Activated CD4-positive, alpha-beta T cell treated with anti-CD3 and anti-CD28 coated beads, Interleukin-2, Interleukin-4, amounts not matched to agents 100 ng/mL and 50 ng/mL, durations not matched to agents 16 hours and 8 hours (primary cell): ENCODE measurements at regions not wholly inside any gene's neighbourhood (a gene's known extent, or its start where the extent isn't known, plus 50 kb on each side); places are given as distances from the start of the nearest gene placed in this dataset.

Experiments
- DNase-seq: peaks from one replicate; pipeline ENCODE4 v3.0.0-alpha.2; 2020; ENCODE audit warnings: low spot score

DNA sequence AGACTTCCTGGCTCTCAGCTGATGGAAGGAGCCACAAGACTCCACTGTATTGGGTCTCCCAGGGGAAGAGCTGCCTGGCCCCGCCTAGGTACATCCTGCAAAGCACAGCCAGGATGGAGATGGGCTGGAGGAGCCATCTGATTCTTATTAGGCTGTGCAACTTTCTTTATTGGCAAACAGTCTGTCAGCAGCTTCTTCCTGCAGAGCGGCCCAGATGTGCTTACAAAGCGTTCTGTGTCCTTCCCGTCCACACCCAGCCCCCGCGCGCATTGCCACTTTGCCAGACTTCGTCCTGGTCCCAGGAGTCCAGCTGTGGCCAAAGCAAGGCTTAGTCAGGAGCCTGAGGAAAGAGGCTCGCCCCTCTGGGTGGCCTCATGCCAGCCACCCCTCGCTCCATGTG, 409.3 kb downstream of the ZNF536 start:
- no peak for DNase-seq

DNA sequence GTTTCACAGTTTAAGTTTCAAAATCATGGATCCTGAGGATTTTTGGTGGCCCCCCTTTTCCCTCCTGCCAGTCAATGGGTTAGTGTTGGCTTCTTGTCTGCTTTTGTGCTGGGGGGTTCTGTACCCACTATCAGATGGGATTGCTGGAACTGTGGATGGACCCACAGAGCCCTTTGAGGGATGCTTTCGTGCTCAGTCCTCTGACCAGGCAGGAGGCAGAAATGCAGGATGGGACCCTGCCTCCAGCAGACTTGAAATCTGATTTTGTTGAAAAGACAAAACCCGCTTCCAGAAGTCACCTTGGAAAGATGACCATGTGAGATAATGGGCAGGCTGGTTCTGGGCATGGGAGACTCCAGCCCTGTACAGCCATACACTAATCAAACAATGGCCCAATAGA, 408.9 kb downstream of the ZNF536 start:
- no peak for DNase-seq

- DNase-seq = no peak
Observed at GRCh38 chr19:30780456-30780855, 408.3 kb downstream of the ZNF536 start.

DNA sequence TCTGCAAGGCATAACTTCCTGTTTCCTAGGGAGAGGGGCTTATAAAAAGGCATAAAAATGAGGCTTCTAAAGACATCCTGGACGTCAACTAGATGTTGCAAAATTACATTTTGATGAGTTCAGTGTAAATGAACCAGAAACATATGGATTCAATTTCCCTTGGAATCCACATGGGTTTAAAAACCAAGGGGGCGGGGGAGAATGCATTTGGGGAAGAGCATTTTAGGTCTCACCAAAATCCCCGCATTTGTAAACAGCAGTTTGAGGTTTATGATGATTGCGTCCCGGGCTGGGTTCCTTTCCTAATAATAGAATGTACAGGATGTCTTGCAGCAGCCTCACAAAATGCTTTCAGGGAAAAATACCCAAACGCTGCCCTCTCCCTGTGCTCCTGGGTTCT, 407.8 kb downstream of the ZNF536 start:
- no peak for DNase-seq

DNA sequence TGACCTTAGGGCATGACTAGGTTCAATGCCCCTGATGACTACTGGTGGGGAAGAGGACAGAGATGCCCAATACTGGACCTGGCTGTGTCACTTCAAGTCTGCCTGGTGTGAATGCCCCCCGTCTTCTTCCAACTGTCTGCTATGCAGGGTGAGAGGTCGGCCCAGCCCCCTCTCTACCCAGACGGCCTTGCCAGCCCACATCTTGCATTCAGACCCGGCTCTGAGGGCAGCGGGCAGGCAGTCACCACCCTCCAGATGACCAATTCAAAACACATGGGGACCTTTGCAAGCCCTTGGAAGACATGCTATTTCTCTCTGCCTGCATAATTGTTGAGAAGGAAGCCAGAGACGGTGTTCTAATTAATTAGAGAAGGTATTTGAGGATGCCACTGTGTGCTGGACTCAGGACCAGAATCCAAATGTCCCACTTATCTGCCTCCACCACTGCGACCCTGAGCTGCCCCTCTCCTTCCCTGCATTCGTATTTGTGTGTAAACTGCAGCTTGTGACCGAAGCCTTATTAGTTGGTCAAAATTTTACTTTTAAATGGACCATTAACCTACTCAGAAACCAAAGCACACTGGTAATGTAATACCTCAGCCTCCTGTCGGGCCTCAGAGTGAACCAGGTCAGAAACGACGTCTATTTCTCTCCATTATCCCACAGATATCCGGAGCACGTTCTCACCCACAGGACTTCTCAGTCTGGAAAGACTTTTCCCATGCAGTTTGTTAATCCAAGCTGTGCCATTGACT, 407.0 kb downstream of the ZNF536 start:
- no peak for DNase-seq

- DNase-seq = no peak
Observed at GRCh38 chr19:30778061-30778460, 405.9 kb downstream of the ZNF536 start.

DNA sequence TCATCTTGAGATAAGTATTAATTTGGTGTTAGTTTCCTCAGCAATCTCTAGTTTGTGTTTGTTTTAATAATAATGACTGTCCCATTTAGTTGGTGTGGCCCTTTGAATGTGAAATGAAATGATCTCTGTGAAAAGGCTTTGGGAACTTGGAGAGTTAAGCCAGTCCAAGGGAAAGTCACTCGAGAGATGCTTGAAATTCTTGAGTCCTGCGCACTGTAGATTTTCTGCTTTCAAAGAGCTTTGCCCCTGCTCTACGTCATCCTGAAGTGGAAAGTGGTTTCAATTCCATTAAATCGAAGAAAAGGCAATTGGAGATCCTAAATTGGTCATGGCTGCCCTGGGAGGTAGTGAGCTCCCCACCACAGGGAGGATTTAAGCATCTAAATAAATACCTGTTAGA, 403.8 kb downstream of the ZNF536 start:
- no peak for DNase-seq

- DNase-seq = no peak
Observed at GRCh38 chr19:30774252-30774766, 402.1 kb downstream of the ZNF536 start.

GRCh38 chr19:30762651-30763050, 390.5 kb downstream of the ZNF536 start:
- no peak for DNase-seq

DNA sequence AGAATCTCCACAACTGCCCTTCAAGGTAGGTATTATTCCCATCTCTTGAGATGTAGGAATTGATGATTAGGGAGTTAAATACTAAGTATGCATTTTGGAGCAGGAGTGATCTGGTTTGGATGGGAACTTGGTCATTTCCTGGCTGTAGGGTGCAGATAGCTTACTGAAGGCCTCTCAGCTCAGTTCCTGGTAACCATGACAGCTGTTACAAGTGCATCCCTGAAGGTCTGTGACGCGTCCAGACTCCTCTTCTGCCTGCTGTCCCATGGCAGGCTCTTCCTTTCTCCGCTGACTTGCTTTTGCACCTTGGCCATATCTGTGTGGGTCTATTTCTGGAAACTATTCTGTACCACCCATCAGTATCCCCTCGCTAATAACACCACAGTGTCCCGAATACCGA, 387.8 kb downstream of the ZNF536 start:
- DNase-seq = no peak

DNA sequence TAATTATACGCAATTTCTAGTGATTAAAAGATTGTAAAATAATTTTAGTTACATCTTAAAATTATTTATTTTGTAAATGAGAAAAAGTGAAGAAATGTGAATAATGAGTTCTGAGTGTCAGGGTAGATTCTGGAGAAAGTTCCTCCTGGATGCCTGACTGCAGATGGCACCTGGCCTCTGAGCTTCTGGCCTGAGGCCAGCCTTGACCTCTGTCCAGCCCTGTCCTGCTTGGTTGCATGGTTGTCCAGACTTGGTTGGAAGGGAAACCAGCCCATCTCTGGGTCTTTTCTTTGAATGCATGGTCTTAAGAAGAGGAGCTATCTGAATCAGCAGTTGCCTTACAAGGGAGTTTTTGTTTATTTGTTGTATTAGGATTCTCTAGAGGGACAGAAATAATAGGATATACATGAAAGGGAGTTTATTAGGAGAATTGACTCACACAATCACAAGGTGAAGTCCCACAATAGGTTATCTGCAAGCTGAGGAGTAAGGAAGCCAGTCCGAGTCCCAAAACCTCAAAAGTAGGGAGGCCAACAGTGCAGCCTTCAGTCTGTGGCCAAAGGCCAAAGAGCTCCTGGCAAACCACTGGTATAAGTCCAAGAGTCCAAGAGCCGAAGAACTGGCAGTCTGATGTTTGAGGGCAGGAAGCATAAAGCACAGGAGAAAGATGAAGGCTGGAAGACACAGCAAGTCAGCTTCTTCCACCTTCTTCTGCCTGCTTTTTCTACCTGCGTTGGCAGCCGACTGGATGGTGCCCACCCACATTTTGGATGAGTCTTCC, 385.8 kb downstream of the ZNF536 start:
- DNase-seq = no peak

DNA sequence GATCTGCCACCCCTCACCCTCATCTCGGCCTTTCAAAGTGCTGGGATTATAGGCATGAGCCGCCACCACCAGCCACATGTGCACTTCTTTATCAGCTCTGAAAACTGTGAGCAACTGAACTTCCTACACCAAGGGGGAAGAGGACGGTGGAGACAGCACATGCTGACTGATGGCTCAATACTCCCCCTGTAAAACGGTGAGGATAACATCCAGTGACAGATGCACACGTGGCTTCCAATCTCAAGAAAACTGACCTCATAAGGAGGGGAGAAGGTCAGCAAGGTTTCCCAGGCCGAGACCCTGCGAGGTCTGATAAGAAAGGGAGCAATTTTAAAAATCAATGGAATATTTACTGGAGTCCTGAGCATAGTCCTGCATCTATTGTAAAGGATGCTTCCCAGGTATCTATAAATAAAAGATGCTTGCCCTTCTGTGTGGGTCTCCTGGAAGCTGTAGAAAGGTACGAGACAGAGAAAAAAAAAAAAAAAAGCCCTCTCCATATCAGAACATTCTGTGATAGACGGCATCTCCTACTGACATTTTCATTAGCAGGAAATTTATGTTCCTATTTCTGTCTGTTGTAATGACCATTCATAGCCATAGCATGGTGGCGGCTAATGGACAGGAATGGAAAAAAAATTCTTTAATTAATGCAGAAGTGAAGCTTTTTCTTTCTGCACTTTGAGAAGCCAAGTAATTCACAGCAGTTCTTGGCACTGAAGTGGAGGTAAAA, 385.1 kb downstream of the ZNF536 start:
- no peak for DNase-seq

DNA sequence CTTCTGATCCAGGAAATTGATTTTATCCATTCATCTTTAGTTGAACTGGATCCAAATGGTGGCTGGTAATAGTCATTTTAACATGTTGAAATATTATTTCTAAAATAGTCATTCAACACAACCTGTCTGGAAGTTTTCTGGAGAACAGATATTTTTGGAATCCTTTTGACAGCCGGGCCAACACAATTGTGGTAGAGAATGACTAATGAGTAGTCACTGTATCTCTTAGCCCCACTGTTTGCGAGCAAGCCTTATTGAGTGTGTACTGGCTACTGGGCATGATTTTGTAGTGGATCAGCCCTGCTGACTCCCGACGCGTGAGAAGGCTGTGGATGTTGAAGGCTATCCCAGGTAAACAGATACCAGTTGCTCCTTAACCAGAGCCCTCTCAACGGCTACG, 383.4 kb downstream of the ZNF536 start:
- no peak for DNase-seq

GRCh38 chr19:30754162-30754561, 382.0 kb downstream of the ZNF536 start:
- DNase-seq = no peak

GRCh38 chr19:30752876-30753275, 380.7 kb downstream of the ZNF536 start:
- no peak for DNase-seq

- no peak for DNase-seq
Observed at GRCh38 chr19:30752201-30752600, 380.0 kb downstream of the ZNF536 start.

DNA sequence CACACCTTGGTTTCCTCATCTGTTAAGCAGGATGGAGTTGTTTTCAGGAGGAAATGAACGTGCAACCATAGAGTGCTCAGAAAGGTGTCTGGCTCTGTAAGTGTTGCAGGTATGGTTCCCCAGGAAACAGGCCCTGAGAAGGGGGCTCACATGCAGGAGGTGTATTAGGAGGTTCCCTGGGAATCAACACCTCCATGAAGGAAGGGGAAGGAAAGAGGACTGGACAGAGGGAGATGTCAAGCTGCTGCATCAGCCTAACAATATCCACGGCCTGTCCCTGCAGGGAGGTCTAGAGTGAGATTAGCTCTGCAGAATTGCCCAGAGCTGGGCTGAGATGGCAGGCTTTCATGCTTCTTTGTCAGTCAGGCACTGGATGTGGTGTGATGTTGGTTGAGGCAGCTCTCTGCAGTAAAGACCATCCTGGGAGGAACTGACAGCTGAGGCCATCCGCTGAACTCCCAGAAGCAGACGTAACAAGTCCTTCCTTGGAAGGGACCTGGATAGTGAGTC, 373.3 kb downstream of the ZNF536 start:
- no peak for DNase-seq

- no peak for DNase-seq
Observed at GRCh38 chr19:30744741-30745475, 372.7 kb downstream of the ZNF536 start.

GRCh38 chr19:30743702-30744101, 371.5 kb downstream of the ZNF536 start:
- DNase-seq = no peak

- DNase-seq = no peak
Observed at GRCh38 chr19:30743011-30743410, 370.8 kb downstream of the ZNF536 start.

DNA sequence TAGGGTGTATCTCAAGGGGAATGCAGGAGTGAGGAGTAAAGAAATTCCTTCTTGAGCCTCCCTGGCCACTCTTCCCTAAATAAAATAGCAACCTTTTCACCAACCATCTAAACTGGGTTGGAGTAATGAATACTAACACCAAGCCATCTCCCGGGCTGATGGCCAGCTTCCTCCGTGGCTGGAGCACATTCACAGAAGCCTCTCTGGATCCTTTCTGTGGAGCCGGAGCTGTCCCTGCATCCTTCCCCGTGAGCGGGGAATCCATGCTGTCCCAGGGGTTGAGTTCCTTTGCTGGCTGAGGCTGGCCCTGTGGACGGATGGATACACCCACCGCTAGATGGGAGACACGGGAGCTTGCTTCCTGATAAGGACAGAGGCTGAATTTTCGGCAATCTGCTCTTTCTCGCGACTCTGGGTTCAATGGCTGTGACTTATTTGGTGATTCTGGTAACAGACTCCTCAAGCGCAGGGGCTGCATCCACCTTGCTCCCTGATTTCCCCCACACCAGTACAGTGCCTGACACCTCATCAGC, 370.3 kb downstream of the ZNF536 start:
- no peak for DNase-seq

- no peak for DNase-seq
Observed at GRCh38 chr19:30741566-30741965, 369.4 kb downstream of the ZNF536 start.
